Myocyte (in vitro differentiated cells): ENCODE measurements at regions not wholly inside any gene's neighbourhood (a gene's known extent, or its start where the extent isn't known, plus 50 kb on each side); places are given as distances from the start of the nearest gene placed in this dataset.
A peak's percentile ranks its signal among the peaks of the same experiment; 100 is the strongest.

ENCODE experiments used
- DNase-seq: peaks from one replicate; pipeline ENCODE4 v3.0.0-alpha.2; 2012; ENCODE audit warnings: low read depth

DNA sequence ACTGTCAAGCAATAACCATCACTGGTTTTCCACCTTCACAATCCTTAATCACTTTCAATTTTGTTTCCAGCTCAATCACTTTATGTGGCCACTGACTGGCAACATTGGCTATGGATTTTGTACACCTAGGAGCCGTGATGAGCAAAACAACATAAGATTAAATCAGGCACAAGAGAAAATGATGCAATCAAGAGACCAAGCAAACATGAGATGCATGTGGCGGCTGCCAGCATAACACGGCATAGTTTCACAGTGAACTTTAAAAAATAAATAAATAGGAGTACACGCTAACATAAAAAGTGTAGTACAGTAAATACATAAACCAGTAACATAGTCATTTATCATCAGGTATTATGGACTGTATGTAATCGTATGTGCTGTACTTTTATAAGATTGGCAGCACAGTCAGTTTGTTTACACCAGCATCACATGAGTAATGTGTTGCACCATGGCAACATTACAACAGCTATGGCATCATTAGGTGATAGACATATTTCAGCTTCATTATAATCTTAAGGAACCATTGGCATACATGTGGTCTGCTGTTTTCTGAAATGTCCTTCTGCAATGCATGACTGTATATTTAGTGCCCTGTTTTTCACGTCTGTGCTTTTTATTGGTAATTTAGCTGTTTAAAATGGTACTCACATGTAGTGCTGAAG, 83.3 kb upstream of the PRDM11 start:
- DNase-seq = no peak

DNA sequence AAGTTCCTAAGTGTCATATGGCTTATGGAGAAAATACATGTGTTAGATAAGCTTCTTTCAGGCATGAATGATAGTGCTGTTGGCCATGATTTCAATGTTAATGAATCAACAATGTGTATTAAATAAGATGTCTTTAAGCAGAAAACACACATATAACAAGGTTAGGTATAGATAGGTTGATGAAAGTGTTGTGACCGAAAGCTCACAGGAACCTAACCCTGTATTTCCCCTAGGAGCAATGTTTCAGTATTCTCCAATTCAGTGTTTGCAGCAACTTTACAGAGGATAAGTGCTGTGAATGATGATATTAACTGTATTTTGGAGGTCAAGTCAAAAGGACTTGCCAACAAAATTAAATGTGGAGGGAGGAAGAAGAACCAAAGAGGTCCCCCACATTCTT, 82.8 kb upstream of the PRDM11 start:
- DNase-seq = no peak

DNA sequence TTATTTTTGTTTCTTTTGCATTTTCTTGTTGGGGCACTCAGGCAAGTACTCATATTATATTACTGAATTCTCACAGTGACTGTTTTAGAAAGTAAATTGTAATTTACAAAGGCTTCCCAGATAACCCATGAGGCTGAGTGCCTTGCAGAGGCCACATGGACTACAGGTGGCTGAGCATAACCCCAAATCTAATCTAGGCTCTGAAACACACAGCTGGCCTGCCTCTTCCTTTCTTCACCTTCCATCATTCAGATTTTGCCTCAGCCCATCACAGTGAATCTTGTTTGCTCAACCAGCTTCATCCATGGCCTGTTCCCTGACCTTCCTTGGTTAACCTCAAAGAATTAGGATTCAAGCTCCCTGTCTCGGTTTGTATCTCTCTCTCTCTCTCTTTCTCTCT, 78.5 kb upstream of the PRDM11 start:
- no peak for DNase-seq

DNA sequence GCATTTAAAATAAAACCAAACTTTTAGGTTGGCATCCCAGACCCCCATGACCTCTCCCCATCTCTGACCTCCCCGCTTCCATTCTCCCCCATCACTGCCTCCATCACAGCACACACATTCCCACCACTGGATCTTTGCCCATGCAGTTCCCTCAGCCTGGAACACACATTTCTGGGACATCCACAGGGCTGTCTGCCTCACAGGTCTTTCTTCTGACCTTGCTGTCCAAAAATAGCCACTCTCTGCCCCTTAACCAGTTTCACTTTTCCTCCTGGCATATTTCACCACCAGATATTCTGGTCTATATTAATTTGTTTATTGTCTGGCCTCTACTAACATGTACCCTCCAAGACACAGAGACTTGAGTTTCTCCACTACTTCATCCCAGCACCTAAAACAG, 75.2 kb upstream of the PRDM11 start:
- no peak for DNase-seq

DNA sequence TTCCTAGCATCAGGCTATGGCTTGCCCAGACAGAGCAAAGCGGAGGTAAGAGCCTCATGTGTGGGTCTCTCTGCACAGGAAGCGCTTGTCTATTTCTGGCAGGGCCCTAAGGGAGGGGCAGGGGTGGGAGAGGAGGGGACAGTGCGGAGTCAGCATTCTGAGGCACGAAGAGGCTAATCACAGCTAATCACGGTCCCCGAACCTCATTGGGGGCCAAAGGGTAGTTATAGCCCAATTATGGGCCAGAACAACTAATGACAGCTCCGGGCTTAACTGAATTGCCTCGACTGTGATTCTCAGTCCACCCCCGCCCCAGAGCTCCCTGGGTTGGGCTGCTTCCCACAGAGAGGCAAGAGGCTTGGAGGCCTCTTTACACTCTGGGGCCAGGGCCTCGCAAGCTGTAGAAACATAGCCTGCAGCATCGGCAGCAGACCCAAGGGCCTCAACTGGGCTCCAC, 72.7 kb upstream of the PRDM11 start:
- DNase-seq = no peak

DNA sequence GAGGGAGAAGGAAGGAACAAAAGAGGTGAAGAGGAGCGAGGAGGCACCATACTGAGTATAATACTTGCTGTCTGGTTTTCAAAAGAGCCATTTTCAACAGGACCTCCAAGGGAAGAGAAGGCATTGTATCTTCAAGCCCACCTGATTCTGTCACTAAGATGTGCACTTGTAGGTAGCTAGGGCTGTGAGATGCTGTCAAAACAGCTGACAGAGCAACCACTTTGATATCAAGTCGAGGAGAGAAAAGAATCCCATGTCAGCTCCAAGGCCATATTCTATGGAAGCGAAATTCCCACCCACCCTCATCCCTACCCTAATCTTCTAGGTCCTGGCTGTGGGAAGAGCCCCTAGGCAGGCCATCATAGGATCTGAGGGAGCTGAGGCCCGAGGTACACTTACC, 70.9 kb upstream of the PRDM11 start:
- DNase-seq = no peak

DNA sequence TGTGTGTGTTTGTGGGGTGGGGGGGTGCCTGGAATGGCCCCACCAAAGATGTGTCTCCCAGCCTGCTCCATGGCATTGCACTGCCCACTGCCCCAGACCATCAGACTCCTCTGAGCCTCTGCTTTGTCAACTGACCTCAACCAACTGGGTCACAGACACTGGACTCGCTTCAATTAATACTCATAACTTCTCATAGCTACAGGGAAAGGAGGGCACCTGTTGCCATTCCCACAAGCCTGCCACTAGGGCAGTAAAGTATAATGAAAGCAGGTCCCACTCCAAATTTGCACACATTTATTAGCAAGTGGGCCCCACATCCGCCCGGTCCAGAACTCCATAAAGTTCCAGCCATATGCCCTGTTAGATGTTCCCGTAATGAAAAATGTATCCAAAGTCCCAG, 70.5 kb upstream of the PRDM11 start:
- DNase-seq = no peak

DNA sequence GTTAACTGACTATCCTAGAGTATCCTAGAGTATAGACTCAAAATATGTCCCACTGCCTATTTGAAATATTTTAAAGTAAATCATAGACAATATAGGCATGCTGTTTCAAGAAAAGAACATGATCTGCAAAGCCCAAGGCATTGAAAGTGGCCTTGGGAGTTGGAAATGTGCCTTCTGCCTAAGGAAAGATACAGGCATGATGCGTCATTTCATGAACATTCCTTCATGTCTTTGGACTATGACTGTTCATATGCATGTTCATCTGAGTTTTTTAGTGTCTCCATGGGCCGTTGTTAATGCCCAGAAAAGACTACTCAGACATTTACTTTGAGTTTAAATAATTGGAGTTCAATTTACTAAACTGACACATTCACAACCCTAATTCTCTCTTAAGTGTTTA, 69.7 kb upstream of the PRDM11 start:
- DNase-seq = no peak

DNA sequence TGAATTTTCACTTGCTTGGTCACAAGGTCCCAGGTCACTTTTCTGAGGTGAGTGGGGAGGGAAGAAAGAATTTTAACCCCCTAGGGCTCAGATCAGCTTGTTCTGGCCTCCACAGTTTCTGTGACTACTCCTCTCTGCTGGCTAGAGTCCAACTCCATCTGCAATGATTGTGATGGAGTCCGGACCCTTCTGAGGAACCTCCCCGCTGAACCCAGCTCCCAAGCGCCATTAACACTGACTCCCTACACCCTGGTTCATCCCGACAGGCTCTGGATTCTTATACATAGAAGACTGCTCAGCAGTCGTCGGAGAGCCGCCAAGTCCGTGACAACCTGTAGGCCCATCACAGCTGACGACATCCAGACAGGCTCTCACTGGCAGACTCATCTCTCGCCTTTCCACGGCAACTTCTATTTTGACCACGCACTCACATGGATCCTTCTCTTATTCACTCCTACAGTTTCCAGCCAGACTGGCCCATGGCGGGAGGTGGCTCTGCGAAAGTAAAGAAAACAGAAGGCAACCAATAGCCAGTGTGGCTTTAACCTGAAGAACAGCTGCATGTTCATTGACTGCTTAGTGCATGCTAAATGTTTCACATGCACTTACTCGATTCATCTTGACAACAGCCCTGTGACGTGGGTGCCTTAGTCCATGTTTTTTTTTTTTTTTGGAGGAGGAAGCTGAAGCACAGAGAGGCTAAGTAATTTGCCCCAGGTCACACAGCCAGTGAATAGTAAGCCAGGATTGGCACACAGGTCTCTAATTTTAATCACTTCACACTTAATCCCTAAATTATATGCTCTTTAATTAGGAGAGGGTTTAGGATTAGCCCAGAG, 68.0 kb upstream of the PRDM11 start:
- no peak for DNase-seq

DNA sequence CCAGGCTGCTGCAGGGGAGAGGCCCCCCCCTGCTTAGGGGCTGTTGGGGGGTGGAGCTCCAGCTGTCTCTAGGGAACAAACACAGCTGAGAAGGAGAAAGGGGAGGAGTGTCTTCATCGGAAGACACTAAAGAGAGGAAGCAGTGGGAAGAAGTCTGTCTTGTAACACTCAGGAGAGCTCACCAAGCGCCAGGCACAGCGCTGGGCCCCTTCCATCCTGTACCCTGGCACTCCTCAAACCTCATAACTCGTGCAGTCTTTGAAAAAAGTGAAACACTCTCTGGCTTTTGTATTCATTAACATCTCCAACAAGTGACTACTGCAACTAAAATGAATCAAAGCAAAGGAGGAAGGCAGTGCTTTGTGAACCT, 67.4 kb upstream of the PRDM11 start:
- DNase-seq = no peak

DNA sequence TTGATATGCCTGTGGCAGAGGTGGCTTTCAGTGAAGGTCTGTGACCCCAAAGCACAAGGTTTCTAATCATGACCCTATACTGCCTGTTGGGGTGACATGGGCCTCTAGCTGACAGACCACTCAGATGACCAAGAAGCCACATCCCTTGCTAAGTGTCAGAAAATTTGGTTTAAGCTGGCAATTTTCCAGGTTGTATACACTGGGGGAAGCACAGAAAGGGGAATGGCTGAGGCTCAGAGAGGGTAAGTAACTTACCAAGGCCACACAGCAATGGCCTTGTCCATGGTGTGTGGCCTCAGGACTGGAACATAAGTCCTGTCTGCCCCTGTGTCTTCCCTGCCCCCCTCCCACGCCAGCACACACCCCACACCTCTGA, 66.9 kb upstream of the PRDM11 start:
- DNase-seq = no peak

DNA sequence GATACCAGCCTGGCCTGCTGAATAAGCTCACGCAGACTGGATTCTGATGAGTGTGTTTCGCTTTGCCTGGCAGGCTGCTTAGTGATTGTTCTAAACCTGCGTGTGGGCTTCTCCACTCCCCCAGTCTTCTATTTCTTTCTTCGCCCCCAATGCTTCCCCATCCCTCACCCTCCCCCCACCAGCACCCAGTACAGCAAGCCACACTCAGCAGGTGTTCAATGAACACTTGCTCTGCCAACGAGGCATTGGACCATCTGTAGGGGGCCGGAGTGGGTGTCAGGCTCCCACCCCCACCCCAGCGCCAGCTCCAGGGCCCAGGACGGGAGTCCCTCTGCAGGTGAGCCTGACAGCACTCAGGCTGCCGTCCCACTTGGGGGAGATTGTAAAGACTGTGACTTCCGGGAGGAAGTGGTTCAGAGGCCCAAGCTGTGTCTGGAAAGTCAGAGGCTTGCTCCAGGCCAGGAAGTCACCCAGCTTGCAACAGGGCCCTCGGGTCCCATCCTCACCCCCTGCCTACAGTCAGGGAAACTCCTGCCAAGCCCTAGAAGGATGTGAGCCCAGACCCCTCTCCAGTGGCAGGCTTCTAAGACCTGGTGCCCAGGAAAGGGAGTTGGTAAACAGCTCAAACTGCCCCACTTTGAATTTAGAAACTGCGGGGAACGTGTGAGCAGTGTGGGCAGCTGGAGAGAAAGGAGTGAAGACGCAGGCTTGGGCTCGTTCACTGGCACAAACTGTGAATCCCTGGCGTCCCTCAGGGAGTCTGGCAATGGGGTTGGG, 66.3 kb upstream of the PRDM11 start:
- DNase-seq = no peak

DNA sequence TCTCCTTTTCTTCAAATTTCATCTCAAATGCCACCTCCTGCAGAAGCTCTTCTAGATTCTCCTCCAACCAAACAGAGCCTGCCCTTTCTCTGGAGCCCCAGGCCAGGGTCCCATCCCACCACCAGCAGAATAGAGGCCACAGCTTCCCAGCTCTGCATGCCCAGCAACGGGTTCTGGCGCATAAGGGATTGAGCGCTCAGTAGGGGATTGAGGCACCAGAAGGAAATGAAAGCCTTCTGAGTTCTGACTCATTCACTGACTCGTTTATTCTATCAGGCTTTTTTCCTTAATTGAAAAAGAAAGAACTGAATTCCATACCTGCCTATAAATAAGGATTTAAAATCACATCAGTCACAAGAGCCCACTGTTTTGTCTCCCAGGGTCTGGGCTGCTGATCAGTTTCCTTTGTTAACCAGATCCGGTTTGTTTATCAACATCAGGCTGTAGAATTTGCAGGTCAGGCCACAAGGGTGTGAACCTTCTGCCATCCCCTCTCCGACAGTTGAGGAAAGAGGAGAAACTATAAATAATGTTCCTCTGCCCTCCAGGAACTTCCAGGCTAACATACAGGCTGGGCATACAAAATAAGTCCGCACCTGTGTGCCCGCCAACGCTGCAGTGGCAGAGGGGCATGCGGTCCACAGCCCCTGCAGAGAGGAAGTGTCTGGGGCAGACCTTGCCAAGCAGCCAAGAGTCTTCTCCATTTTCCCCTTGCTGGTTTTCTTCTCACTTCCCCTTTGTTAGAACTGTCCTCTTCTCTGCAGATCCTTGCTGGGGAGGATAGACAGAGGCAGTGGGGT, 63.5 kb upstream of the PRDM11 start:
- DNase-seq = no peak

DNA sequence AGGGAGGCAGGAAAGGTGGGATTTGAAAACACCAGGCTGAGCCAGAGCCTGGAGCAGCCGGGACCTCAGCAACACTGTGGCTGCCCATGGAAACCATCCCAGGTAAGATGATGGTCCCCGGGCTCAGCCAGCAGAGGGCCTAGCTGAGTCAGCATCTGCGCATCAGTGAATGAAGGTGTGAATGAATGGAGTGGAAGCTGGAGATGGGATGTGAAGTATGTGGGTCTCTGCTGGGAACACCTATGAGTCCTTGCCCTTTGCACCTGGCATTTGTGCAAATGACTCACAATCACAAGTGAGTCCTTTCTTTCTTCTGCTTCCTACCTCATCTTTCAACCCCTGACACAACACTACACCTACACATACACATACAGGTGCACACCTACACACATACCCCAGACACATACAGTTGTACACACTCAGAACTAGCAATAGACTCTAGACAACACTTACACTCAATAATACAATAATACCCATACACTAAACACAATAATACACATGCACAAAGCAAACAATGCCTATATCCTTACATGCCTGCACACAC, 62.8 kb upstream of the PRDM11 start:
- no peak for DNase-seq

DNA sequence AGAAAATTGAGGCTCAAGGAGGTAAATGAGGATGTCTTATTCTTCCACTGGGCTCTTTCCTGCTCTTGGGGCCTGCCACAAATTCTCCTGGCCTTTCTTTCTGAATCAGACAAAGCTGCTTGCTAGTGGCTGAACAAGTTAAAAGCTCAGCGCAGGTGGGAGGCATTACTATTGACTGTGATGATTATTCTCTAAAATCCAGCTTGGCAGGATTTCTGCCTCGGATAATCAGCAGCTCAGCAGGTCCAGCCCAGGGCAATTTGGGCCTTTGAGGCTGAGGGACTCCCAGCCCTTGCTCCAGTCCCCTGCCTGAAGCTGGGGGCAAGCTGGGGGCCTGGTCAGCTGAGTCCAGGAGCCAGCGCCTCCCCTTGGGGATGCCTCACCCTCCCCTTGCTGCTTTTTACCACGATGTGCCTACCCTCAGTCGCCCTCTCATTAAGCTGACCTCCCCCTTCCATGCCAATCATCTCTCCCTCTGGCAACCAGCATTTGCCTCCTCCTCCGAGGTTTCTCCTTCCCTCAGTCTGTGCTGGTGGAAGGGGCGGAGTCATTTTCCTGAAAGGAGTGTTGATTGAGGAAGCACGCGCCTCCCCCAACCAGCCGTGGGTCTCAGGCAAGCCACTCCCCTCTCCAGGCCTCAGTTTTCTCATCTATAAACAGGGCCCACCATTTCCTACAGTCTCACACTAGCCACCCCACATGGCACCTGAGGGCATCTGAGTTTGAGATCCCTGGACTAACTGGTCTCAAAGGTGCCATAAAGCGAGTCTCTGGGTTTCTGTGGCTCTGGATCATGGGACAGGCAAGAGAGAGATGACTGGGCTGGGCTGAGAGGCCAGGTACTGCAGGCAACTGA, 60.6 kb upstream of the PRDM11 start:
- no peak for DNase-seq

DNA sequence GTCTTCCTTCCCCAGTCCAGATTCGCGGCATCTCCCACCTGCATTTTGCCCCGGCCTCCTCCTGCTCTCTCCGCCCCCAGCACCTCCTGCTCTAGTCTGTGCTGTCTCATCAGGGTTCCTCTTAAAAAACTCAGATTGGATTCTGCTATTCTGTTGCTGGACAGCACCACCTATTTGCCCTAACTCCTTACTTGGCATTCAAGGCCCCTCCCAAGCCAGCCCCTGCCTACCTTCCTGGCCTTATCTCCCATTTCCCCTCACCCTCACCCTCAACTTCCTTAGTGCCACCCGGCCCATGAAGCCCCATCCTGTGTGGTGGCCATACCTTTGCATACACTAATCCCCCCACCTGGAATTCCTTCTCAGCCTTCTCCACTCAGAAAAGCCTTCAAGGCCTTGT, 59.9 kb upstream of the PRDM11 start:
- DNase-seq = no peak

DNA sequence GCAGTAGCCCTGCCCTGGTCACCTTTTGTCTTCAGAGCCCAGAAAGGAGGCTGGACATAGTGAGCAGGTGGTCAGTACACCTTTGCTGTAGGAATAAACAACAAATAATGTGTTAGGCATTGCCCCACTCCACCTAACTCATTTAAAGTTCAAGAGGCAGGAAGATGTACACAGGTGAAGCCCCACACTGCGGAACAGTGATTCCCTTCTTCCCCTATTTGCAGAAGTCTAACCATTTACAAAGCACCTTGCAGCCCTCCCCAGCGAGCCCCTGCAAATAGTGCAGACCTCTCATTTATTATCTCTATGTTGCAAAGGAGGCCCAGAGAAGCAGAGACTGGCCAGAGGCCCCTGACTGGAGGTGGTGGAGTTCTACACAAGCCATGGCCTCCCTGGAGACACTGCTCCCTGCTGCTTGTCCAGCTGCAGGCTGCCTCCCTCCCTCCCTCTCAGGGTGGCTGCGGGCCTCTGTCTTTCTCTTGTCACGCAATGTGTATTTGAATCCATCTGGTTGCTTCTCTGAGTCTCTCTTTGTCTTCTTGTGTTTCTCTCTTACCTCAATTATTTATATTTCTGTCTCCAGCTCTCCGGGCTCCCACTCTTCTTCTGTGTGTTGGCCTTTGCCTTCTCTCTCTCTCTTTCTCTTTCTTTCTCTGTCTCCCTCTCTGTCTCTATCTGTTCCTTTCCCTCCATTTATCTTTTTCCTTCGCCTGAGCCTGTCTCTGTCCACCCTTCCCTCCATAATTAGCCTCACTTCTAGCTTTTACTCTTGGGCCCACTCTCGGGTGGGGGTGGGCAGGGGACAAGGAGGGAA, 59.1 kb upstream of the PRDM11 start:
- DNase-seq = no peak

DNA sequence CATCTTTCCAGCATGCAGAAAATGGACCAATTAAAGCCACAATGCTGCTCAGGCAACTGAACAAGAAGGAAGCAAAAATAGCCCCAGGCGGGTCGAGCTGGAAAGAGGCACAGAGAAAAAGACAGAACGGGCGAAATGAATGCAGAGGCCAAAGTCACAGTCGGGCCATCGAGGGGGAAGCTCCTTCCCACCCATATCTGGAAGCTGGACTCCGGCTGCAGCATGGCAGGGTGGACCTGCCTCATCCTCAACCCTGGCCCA, 58.6 kb upstream of the PRDM11 start:
- no peak for DNase-seq

DNA sequence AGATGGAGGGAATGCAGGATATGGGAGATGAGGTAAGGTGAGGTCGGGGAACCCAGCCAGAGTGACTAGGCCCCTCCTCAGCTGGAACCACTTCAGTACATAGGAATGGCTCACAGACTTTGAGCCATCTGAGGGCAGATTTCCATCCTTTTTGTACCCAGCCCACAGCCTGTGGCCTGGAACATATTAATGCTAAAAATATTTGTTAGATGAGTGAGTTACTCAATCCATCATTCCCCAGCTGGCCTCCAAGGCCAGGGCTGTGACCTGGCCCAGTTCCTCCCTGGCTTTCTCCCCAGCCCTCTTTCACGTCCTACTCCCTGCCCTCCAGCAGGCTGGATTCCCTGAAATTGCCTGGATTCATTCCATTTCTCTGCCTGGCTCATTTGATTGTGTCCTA, 57.2 kb upstream of the PRDM11 start:
- peak; percentile 84 for DNase-seq
